GM21447 (cell line): ENCODE measurements at regions not wholly inside any gene's neighbourhood (a gene's known extent, or its start where the extent isn't known, plus 50 kb on each side); places are given as distances from the start of the nearest gene placed in this dataset.

Experiments used
- ATAC-seq: cut with Tn5 transposase; IDR thresholded peaks from one replicate; pipeline ENCODE4 v1.9.1; 2021; ENCODE audit not compliant: unreplicated experiment

DNA sequence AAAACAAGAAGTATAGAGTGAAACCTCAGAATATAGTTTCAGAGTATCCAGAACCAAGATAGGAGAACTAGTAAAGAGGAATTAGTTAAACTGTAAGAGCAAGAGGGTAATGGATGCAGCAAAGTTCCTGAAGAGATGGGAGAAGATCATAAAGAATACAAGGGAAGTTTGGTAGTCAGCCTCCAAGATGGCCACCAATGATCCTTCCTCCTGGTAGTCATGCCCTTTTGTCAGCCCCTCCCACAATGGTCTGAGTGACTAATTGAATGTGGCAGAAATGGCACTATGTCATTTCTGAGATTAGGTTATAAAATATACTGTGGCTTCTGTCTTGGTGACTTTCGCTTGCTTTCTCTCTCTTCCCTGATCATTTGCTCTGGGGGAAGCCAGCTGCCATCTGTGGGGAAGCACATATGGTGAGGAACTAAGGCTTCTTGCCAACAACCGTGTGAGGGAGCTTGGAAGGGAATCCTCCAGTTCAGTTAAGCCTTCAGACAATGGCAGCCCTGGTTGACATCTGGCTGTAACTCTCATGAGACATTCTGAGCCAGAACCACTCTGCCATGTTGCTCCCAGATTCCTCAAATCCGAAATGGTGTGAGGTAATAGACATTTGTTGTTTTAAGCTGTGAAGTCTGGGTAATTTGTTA is 55.3 kb upstream of the AMN1 start:
- ATAC-seq: no peak

DNA sequence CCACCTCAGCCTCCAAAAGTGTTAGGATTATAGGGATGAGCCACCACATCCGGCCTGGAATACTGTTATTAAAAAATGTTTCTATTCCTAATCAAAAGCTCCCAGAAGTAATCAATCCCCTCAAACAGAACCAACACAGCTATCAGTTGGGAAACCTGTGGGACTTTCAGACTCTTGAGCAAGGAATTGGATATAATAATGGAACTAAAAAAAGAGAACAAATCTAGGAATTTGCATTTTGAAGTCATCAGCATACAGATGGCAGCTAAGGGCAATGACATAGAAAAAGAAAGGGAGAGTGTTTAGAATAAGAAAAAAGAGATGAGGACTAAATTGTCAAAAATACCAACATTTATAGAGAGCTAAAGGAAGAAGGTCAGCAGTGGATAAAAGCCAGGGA is 54.7 kb upstream of the AMN1 start:
- no peak for ATAC-seq

DNA sequence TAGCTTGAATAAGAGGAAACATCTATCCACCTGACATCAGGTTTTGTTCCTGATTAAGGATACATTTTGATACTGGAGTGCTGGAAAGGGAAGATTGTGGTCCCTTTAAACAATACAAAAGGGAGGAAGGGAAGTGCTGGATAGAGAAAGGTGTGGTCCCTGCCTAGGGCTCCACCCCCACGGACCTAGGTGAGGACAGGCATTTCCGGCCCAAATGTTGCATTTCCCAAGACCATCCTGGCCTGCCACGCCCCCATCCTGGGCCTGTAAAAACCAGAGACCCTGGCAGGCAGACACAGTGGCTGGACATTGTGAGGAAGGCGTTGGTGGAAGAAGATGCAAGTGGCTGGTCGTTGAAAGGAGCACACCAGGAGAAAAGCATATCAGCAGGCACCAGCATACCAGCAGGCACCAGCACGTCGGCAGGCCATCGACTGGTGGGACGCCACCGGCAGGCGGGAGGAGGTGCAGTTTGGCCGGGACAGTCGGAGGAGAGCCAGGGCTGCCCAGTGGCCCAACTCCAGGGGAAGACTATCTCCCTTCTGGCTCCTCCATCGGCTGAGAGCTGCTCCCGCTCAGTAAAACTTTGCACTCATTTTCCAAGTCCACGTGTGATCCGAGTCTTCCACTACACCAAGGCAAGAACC is 53.2 kb upstream of the AMN1 start:
- no peak for ATAC-seq

DNA sequence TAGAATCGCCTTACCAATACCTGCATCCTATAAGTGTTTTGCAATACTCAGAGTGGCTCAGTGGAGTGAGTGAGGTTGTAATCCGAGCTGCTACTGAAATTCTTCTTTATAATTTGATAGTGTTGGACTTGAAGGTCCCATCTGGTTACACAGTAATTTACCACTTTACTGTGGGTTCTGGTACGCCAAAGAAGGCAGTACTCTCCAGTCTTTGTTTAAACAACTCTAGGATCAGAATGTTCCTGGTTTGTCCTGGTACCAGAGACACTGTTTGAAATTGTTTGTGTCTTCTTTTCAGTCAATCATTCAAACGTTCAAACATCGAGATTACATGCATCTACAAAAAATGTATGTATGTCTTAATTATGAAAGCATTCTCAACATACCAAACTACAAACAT is 51.3 kb upstream of the AMN1 start:
- no peak for ATAC-seq

DNA sequence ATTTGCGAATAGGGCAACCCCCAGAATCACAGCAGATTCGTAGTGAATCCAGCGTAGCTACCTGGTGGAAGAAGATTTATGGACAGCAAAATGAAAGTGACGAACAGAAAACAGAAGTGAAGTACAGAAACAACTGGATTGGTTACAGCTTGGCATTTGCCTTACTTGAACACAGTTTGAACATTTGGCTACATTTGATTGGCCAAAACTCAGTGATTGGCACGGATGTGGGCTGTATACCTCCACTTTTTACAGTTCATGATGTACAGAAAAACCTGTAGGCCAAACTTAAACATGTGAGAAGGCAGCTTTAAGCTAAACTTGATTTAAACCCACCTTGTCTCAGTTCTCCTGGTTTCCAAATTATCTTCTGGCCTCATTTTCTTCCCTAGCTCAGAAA is 49.9 kb upstream of the AMN1 start:
- ATAC-seq: no peak
